Peyer's patch (tissue), 4 donors: ENCODE measurements at regions not wholly inside any gene's neighbourhood (a gene's known extent, or its start where the extent isn't known, plus 50 kb on each side); places are given as distances from the start of the nearest gene placed in this dataset.

ENCODE experiments used
- DNase-seq, 3 donors: peaks; one replicate each; pipeline ENCODE4 v3.0.0-alpha.2; 2017 to 2019
- H3K27ac ChIP-seq, 4 donors: fragments of 200-600 bp; sonication (generic); one replicate each; pipeline ENCODE4 v1.5.1; 2016 to 2019
- H3K27me3 ChIP-seq, 2 donors: fragments of 200-600 bp; sonication (generic); one replicate each; pipeline ENCODE4 v1.5.1; 2019
- H3K36me3 ChIP-seq, 3 donors: fragments of 200-600 bp; sonication (generic); one replicate each; pipeline ENCODE4 v1.5.1; 2016 to 2019
- H3K4me1 ChIP-seq, 4 donors: fragments of 200-600 bp; sonication (generic); one replicate each; pipeline ENCODE4 v1.5.1; 2016 to 2019
- H3K4me3 ChIP-seq, 4 donors: fragments of 200-600 bp; sonication (generic); 1 replicate in 3 of 4; 2 replicates in 1 of 4; pipeline ENCODE4 v1.5.1; 2016 to 2019; ENCODE audit warnings: mild to moderate bottlenecking in 1 of 4
- H3K9me3 ChIP-seq, 4 donors: fragments of 200-600 bp; sonication (generic); one replicate each; pipeline ENCODE4 v1.5.1; 2016 to 2019; ENCODE audit warnings: mild to moderate bottlenecking in 1 of 4
- CTCF ChIP-seq, 6 experiments: fragments of 450-650 bp in 4 of 6; fragments of 200-600 bp in 2 of 6; sonication (generic) in 1 of 6; IDR thresholded peaks; one replicate each; pipeline ENCODE4 v1.5.1; 2017 to 2019; ENCODE audit warnings: antibody characterized with exemption in 6 of 6, mild to moderate bottlenecking in 3 of 6, moderate library complexity in 1 of 6
- POLR2A ChIP-seq, 2 donors: fragments of 450-650 bp; IDR thresholded peaks; one replicate each; pipeline ENCODE4 v1.5.1; 2017; ENCODE audit warnings: antibody characterized with exemption in 2 of 2, mild to moderate bottlenecking in 2 of 2, moderate library complexity in 2 of 2

GRCh38 chrX:69028006-69028760 is 137.1 kb downstream of the PJA1 start:
- TF ChIP-seq CTCF (IDR thresholded peaks at IDR 0.05) (no peak), POLR2A (IDR thresholded peaks at IDR 0.05) (no peak)
- no peak for DNase-seq
- no peaks in the 10 kb centered on the region for H3K4me1 ChIP-seq

GRCh38 chrX:69027181-69028005 is 137.9 kb downstream of the PJA1 start:
- H3K36me3 ChIP-seq: no peaks in the 10 kb centered on the region
- H3K27ac ChIP-seq: peak overlapping the region in 1 of 4 donors; percentile 39
- no peak for TF ChIP-seq CTCF (IDR thresholded peaks at IDR 0.05)
- TF ChIP-seq POLR2A (IDR thresholded peaks at IDR 0.05): no peak
- no peaks in the 10 kb centered on the region for H3K4me1 ChIP-seq
- no peaks in the 10 kb centered on the region for H3K9me3 ChIP-seq
- no peaks in the 10 kb centered on the region for H3K27me3 ChIP-seq
- H3K4me3 ChIP-seq: no peak overlapping the region
- DNase-seq: no peak

More at GRCh38 chrX:69028006-69028760, 137.1 kb downstream of the PJA1 start:
- Histone ChIP-seq H3K4me3 (no peak overlapping the region), H3K36me3 (no peaks in the 10 kb centered on the region), H3K27ac (peak overlapping the region in 1 of 4 donors; percentile 39), H3K27me3 (no peaks in the 10 kb centered on the region), H3K9me3 (no peaks in the 10 kb centered on the region)

GRCh38 chrX:69025802-69026301 is 139.4 kb downstream of the PJA1 start:
- H3K4me1 ChIP-seq: no peaks in the 10 kb centered on the region
- TF ChIP-seq POLR2A (IDR thresholded peaks at IDR 0.05): no peak
- no peak for TF ChIP-seq CTCF (IDR thresholded peaks at IDR 0.05)
- DNase-seq: no peak
- no peaks in the 10 kb centered on the region for H3K9me3 ChIP-seq
- H3K4me3 ChIP-seq: no peak overlapping the region
- no peak overlapping the region for H3K27ac ChIP-seq
- no peaks in the 10 kb centered on the region for H3K27me3 ChIP-seq
- H3K36me3 ChIP-seq: no peaks in the 10 kb centered on the region

- TF ChIP-seq CTCF (IDR thresholded peaks at IDR 0.05): no peak
- TF ChIP-seq POLR2A (IDR thresholded peaks at IDR 0.05): no peak
- H3K9me3 ChIP-seq: no peaks in the 10 kb centered on the region
- H3K27ac ChIP-seq: no peak overlapping the region
- no peaks in the 10 kb centered on the region for H3K27me3 ChIP-seq
- no peaks in the 10 kb centered on the region for H3K36me3 ChIP-seq
- no peak overlapping the region for H3K4me3 ChIP-seq
- H3K4me1 ChIP-seq: no peaks in the 10 kb centered on the region
- peak in 2 of 3 donors; percentile 67 to 76 for DNase-seq
Observed at GRCh38 chrX:69024931-69025330, 140.3 kb downstream of the PJA1 start.

- Histone ChIP-seq H3K36me3 (no peaks in the 10 kb centered on the region), H3K4me3 (no peak overlapping the region), H3K27me3 (no peaks in the 10 kb centered on the region), H3K9me3 (no peaks in the 10 kb centered on the region), H3K4me1 (no peaks in the 10 kb centered on the region), H3K27ac (no peak overlapping the region)
- DNase-seq: no peak
- no peak for TF ChIP-seq POLR2A (IDR thresholded peaks at IDR 0.05)
- TF ChIP-seq CTCF (IDR thresholded peaks at IDR 0.05): no peak
Observed at GRCh38 chrX:69024161-69024736, 141.0 kb downstream of the PJA1 start.
